ENCODE measurements at regions not wholly inside any gene's neighbourhood (a gene's known extent, or its start where the extent isn't known, plus 50 kb on each side); places are given as distances from the start of the nearest gene placed in this dataset.
"Not testable (repeated sequence)": the region's sequence is repeated elsewhere in the genome, so short reads cannot be mapped to it uniquely, and the experiment has no call there.

- H3K9me3 Mint-ChIP-seq: no peaks in the 10 kb centered on the region
- no peak overlapping the region for H3K27ac Mint-ChIP-seq
- TF ChIP-seq CTCF (IDR thresholded peaks at IDR 0.05): no peak
- DNase-seq: no peak
- H3K36me3 Mint-ChIP-seq (ENCODE audit: low read depth): no peaks in the 10 kb centered on the region
- no peak overlapping the region for H3K4me3 Mint-ChIP-seq
- 0 out of 2 replicates have a peak, but pooled peaks cover 3% of the 10 kb centered on the region for H3K27me3 Mint-ChIP-seq (ENCODE audit: insufficient read depth)
- H3K4me1 Mint-ChIP-seq (ENCODE audit: low read depth): no peaks in the 10 kb centered on the region
Measured at GRCh38 chr9:71268871-71269635, 147.6 kb upstream of the TRPM3 start.

GRCh38 chr9:71263451-71263850 lies 142.0 kb upstream of the TRPM3 start:
- Mint-ChIP-seq H3K4me3 (no peak overlapping the region), H3K27ac (no peak overlapping the region), H3K4me1 (ENCODE audit: low read depth) (no peaks in the 10 kb centered on the region), H3K36me3 (ENCODE audit: low read depth) (no peaks in the 10 kb centered on the region), H3K9me3 (peaks cover 18% of the 10 kb centered on the region; the same call in 1 of the 2 replicates), H3K27me3 (ENCODE audit: insufficient read depth) (peaks cover 3% of the 10 kb centered on the region; the same call in 1 of the 2 replicates)
- no peak for TF ChIP-seq CTCF (IDR thresholded peaks at IDR 0.05)
- no peak for DNase-seq

- not testable (repeated sequence) for H3K27ac Mint-ChIP-seq; H3K4me1 Mint-ChIP-seq (ENCODE audit: low read depth); H3K27me3 Mint-ChIP-seq (ENCODE audit: insufficient read depth); H3K4me3 Mint-ChIP-seq; H3K36me3 Mint-ChIP-seq (ENCODE audit: low read depth); DNase-seq
- H3K9me3 Mint-ChIP-seq: peaks cover 18% of the 10 kb centered on the region; the same call in 1 of the 2 replicates
Measured at GRCh38 chr9:71260419-71260818, 139.0 kb upstream of the TRPM3 start.

- no peak overlapping the region for H3K4me3 Mint-ChIP-seq
- H3K4me1 Mint-ChIP-seq (ENCODE audit: low read depth): no peaks in the 10 kb centered on the region
- no peaks in the 10 kb centered on the region for H3K36me3 Mint-ChIP-seq (ENCODE audit: low read depth)
- H3K27ac Mint-ChIP-seq: no peak overlapping the region
- no peak for DNase-seq
- no peaks in the 10 kb centered on the region for H3K9me3 Mint-ChIP-seq
- H3K27me3 Mint-ChIP-seq (ENCODE audit: insufficient read depth): peaks cover 9% of the 10 kb centered on the region
- TF ChIP-seq CTCF (IDR thresholded peaks at IDR 0.05): no peak
Measured at GRCh38 chr9:71254592-71255277, 133.3 kb upstream of the TRPM3 start.

- Mint-ChIP-seq H3K4me3 (no peak overlapping the region), H3K9me3 (no peaks in the 10 kb centered on the region), H3K27me3 (ENCODE audit: insufficient read depth) (peaks cover 9% of the 10 kb centered on the region)
Measured at GRCh38 chr9:71253011-71253410, 131.6 kb upstream of the TRPM3 start.

More at GRCh38 chr9:71253011-71253410, 131.6 kb upstream of the TRPM3 start:
- no peak for DNase-seq
- no peak for TF ChIP-seq CTCF (IDR thresholded peaks at IDR 0.05)
- no peaks in the 10 kb centered on the region for H3K4me1 Mint-ChIP-seq (ENCODE audit: low read depth)
- no peaks in the 10 kb centered on the region for H3K36me3 Mint-ChIP-seq (ENCODE audit: low read depth)
- H3K27ac Mint-ChIP-seq: no peak overlapping the region

Data from HFFc6 (cell line).